Neural cell (in vitro differentiated cells): ENCODE measurements at regions not wholly inside any gene's neighbourhood (a gene's known extent, or its start where the extent isn't known, plus 50 kb on each side); places are given as distances from the start of the nearest gene placed in this dataset.

Experiments used
- H2AFZ ChIP-seq: fragments of 200-600, 300-800 bp; sonication (generic), shearing (Covaris generic); 2 replicates; pipeline ENCODE4 v1.6.0; 2014; ENCODE audit warnings: low read depth, mild to moderate bottlenecking, antibody characterized with exemption, low read length, moderate library complexity
- H3F3A ChIP-seq: fragments of 200-600 bp; shearing (Covaris generic); 2 replicates; pipeline ENCODE4 v1.6.1; 2016; ENCODE audit warnings: mild to moderate bottlenecking, moderate library complexity, mixed read lengths, antibody characterized with exemption, low read length; ENCODE audit not compliant: insufficient read depth, poor library complexity, severe bottlenecking
- H3K27ac ChIP-seq: fragments of 200-600, 300-800 bp; sonication (generic), shearing (Covaris generic); 2 replicates; pipeline ENCODE4 v1.5.1; 2014; ENCODE audit warnings: mild to moderate bottlenecking, low read length, moderate library complexity
- H3K27me3 ChIP-seq: fragments of 300-800, 200-600 bp; sonication (generic), shearing (Covaris generic); 2 replicates; pipeline ENCODE4 v1.6.0; 2014; ENCODE audit warnings: mild to moderate bottlenecking, low read depth, low read length, moderate library complexity; ENCODE audit not compliant: insufficient read depth
- H3K36me3 ChIP-seq: fragments of 300-800, 200-600 bp; sonication (generic), shearing (Covaris generic); 2 replicates; pipeline ENCODE4 v1.5.1; 2014; ENCODE audit warnings: mild to moderate bottlenecking, antibody characterized with exemption, low read length, moderate library complexity; ENCODE audit not compliant: insufficient read depth
- H3K4me2 ChIP-seq: fragments of 300-800, 200-600 bp; sonication (generic), shearing (Covaris generic); 2 replicates; pipeline ENCODE4 v1.6.0; 2014; ENCODE audit warnings: mild to moderate bottlenecking, low read length
- H3K4me3 ChIP-seq: fragments of 300-800, 200-600 bp; sonication (generic), shearing (Covaris generic); 2 replicates; pipeline ENCODE4 v1.5.1; 2014; ENCODE audit warnings: mild to moderate bottlenecking, low read length, moderate library complexity
- H3K79me2 ChIP-seq: fragments of 200-600 bp; shearing (Covaris generic); replicated peaks from 2 replicates; pipeline ENCODE4 v1.6.0; 2014; ENCODE audit warnings: mild to moderate bottlenecking, low read length, moderate library complexity; ENCODE audit not compliant: insufficient read depth
- H3K9ac ChIP-seq: fragments of 300-800, 200-600 bp; sonication (generic), shearing (Covaris generic); 2 replicates; pipeline ENCODE4 v1.6.1; 2016; ENCODE audit warnings: mild to moderate bottlenecking, low read length, mixed read lengths
- H3K9me2 ChIP-seq: fragments of 200-600 bp; shearing (Covaris generic); 2 replicates; pipeline ENCODE4 v1.6.1; 2016; ENCODE audit warnings: mild to moderate bottlenecking, low read length, mixed read lengths; ENCODE audit not compliant: insufficient read depth
- H3K9me3 ChIP-seq: fragments of 200-600, 300-800 bp; sonication (generic), shearing (Covaris generic); 2 replicates; pipeline ENCODE4 v1.6.1; 2016; ENCODE audit warnings: mild to moderate bottlenecking, mixed run types, low read length, moderate library complexity, mixed read lengths
- H4K20me1 ChIP-seq: fragments of 200-600 bp; shearing (Covaris generic); 2 replicates; pipeline ENCODE4 v1.6.1; 2016; ENCODE audit warnings: mild to moderate bottlenecking, mixed run types; ENCODE audit not compliant: insufficient read depth
- EP300 ChIP-seq: fragments of 450-650 bp; conservative IDR thresholded peaks from 2 replicates; pipeline ENCODE4 v1.6.1; 2014; ENCODE audit warnings: antibody characterized with exemption, mild to moderate bottlenecking, moderate library complexity; ENCODE audit not compliant: poor library complexity, severe bottlenecking
- EZH2 ChIP-seq: fragments of 200-600, 300-800 bp; shearing (Covaris generic), sonication (generic); IDR thresholded peaks from 2 replicates; pipeline ENCODE4 v1.6.1; 2014; ENCODE audit warnings: antibody characterized with exemption, low read length, borderline replicate concordance, mild to moderate bottlenecking; ENCODE audit not compliant: insufficient read depth, poor library complexity, severe bottlenecking
- MXI1 ChIP-seq: fragments of 450-650 bp; conservative IDR thresholded peaks from 2 replicates; pipeline ENCODE4 v1.6.1; 2014; ENCODE audit warnings: antibody characterized with exemption, mild to moderate bottlenecking; ENCODE audit not compliant: poor library complexity, severe bottlenecking
- POLR2AphosphoS5 ChIP-seq: IDR thresholded peaks from 2 replicates; pipeline ENCODE4 v1.6.1; 2012
- RAD21 ChIP-seq: fragments of 450-650 bp; conservative IDR thresholded peaks from 2 replicates; pipeline ENCODE4 v1.6.1; 2014; ENCODE audit warnings: antibody characterized with exemption, mild to moderate bottlenecking, moderate library complexity
- SMC3 ChIP-seq: fragments of 450-650 bp; conservative IDR thresholded peaks from 2 replicates; pipeline ENCODE4 v1.6.1; 2014; ENCODE audit warnings: antibody characterized with exemption, mild to moderate bottlenecking, moderate library complexity; ENCODE audit not compliant: poor library complexity
- TAF1 ChIP-seq: IDR thresholded peaks from 2 replicates; pipeline ENCODE4 v1.6.1; 2012; ENCODE audit warnings: low read depth
- TF ChIP-seq, protein P1 (sequence below): fragments of 450-650 bp; IDR thresholded peaks from 2 replicates; pipeline ENCODE4 v1.5.1; 2014; ENCODE audit warnings: antibody characterized with exemption, mild to moderate bottlenecking, moderate library complexity; ENCODE audit not compliant: poor library complexity, severe bottlenecking
- TF ChIP-seq, protein P2 (sequence below): IDR thresholded peaks from 2 replicates; pipeline ENCODE4 v1.6.1; 2012; ENCODE audit warnings: borderline replicate concordance

DNA sequence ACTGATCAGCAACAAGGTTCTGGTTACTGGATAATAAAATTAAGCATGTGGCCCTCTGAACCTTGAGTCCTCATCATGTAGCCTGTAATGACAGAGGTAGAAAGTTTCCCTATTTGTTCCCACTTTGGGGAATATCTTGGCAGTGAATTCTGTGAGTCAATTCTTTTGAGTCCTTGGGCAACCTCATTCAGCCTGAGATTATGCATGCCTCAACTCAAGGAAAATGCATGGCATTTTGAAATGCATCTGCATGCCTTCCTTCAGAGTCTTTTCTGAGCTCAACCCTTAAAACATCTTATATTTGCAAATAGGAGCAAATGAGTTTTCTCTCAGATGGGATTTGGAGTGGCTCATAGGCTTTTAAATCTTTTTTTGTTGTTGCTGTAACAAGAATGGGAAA is 218.1 kb upstream of the CD180 start:
- no peaks in the 10 kb centered on the region for H3K9me3 ChIP-seq
- no peaks in the 10 kb centered on the region for H3F3A ChIP-seq
- H3K27ac ChIP-seq = no peak overlapping the region
- no peaks in the 10 kb centered on the region for H3K79me2 ChIP-seq
- H3K27me3 ChIP-seq = no peaks in the 10 kb centered on the region
- H3K4me2 ChIP-seq = no peak overlapping the region
- no peaks in the 10 kb centered on the region for H4K20me1 ChIP-seq
- TF ChIP-seq MXI1 (no peak), SMC3 (no peak), TAF1 (no peak), EZH2 (no peak), RAD21 (no peak), EP300 (no peak), POLR2AphosphoS5 (no peak)
- TF ChIP-seq, protein P1, sequence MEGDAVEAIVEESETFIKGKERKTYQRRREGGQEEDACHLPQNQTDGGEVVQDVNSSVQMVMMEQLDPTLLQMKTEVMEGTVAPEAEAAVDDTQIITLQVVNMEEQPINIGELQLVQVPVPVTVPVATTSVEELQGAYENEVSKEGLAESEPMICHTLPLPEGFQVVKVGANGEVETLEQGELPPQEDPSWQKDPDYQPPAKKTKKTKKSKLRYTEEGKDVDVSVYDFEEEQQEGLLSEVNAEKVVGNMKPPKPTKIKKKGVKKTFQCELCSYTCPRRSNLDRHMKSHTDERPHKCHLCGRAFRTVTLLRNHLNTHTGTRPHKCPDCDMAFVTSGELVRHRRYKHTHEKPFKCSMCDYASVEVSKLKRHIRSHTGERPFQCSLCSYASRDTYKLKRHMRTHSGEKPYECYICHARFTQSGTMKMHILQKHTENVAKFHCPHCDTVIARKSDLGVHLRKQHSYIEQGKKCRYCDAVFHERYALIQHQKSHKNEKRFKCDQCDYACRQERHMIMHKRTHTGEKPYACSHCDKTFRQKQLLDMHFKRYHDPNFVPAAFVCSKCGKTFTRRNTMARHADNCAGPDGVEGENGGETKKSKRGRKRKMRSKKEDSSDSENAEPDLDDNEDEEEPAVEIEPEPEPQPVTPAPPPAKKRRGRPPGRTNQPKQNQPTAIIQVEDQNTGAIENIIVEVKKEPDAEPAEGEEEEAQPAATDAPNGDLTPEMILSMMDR = no peak
- TF ChIP-seq, protein P2, sequence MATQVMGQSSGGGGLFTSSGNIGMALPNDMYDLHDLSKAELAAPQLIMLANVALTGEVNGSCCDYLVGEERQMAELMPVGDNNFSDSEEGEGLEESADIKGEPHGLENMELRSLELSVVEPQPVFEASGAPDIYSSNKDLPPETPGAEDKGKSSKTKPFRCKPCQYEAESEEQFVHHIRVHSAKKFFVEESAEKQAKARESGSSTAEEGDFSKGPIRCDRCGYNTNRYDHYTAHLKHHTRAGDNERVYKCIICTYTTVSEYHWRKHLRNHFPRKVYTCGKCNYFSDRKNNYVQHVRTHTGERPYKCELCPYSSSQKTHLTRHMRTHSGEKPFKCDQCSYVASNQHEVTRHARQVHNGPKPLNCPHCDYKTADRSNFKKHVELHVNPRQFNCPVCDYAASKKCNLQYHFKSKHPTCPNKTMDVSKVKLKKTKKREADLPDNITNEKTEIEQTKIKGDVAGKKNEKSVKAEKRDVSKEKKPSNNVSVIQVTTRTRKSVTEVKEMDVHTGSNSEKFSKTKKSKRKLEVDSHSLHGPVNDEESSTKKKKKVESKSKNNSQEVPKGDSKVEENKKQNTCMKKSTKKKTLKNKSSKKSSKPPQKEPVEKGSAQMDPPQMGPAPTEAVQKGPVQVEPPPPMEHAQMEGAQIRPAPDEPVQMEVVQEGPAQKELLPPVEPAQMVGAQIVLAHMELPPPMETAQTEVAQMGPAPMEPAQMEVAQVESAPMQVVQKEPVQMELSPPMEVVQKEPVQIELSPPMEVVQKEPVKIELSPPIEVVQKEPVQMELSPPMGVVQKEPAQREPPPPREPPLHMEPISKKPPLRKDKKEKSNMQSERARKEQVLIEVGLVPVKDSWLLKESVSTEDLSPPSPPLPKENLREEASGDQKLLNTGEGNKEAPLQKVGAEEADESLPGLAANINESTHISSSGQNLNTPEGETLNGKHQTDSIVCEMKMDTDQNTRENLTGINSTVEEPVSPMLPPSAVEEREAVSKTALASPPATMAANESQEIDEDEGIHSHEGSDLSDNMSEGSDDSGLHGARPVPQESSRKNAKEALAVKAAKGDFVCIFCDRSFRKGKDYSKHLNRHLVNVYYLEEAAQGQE = no peak
- H3K4me3 ChIP-seq = no peak overlapping the region
- H2AFZ ChIP-seq = no peak overlapping the region
- H3K36me3 ChIP-seq = no peaks in the 10 kb centered on the region
- no peak overlapping the region for H3K9ac ChIP-seq
- no peaks in the 10 kb centered on the region for H3K9me2 ChIP-seq

DNA sequence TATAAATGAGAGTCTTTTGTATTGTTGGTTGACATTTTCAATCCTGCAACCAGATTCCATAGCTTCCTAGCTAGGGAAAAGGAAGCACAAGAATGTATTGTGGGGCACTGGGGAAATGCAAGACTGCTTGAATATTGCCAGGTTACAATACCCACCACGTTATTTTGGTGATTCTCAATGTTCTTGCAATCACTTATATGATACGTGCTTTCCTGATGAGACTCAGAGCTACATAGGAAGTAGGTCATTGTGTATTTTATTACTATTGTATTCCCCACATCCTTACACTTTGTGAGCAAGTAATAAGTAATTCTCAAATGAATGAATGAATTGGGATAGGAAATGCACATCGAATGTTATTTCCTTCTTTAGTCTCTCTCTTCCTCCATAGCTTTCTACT is 217.1 kb upstream of the CD180 start:
- no peaks in the 10 kb centered on the region for H3K36me3 ChIP-seq
- H3F3A ChIP-seq = no peaks in the 10 kb centered on the region
- no peaks in the 10 kb centered on the region for H4K20me1 ChIP-seq
- H3K9me3 ChIP-seq = no peaks in the 10 kb centered on the region
- H3K79me2 ChIP-seq = no peaks in the 10 kb centered on the region
- no peak for TF ChIP-seq SMC3
- no peak for TF ChIP-seq MXI1
- TF ChIP-seq EP300 = no peak
- no peak for TF ChIP-seq EZH2
- no peak overlapping the region for H3K27ac ChIP-seq
- no peak overlapping the region for H3K9ac ChIP-seq
- H2AFZ ChIP-seq = no peak overlapping the region
- H3K4me2 ChIP-seq = no peak overlapping the region
- H3K9me2 ChIP-seq = no peaks in the 10 kb centered on the region
- no peak overlapping the region for H3K4me3 ChIP-seq
- no peaks in the 10 kb centered on the region for H3K27me3 ChIP-seq
